HEK293 (cell line): ENCODE measurements at regions not wholly inside any gene's neighbourhood (a gene's known extent, or its start where the extent isn't known, plus 50 kb on each side); places are given as distances from the start of the nearest gene placed in this dataset.

Source experiments
- FEZF1 ChIP-seq: fragments of 450-650 bp; formaldehyde crosslinking; IDR thresholded peaks from 2 replicates; pipeline ENCODE4 v1.5.1; 2016; ENCODE audit warnings: missing biosample characterization, missing genetic modification characterization
- HOXA7 ChIP-seq: sonication (generic); formaldehyde crosslinking; IDR thresholded peaks from 2 replicates; pipeline ENCODE4 v1.8.1; 2022; ENCODE audit warnings: missing genetic modification reagents, borderline replicate concordance
- KLF1 ChIP-seq: fragments of 450-650 bp; formaldehyde crosslinking; IDR thresholded peaks from 2 replicates; pipeline ENCODE4 v1.5.1; 2016; ENCODE audit warnings: missing biosample characterization, missing genetic modification characterization
- SETDB1 ChIP-seq: IDR thresholded peaks from one replicate; pipeline ENCODE4 v1.6.1; 2017; ENCODE audit warnings: mild to moderate bottlenecking, low read length, moderate library complexity, mixed read lengths; ENCODE audit not compliant: insufficient read length
- ZFP37 ChIP-seq: fragments of 450-650 bp; formaldehyde crosslinking; IDR thresholded peaks from 2 replicates; pipeline ENCODE4 v1.5.1; 2016; ENCODE audit warnings: missing biosample characterization, missing genetic modification characterization
- ZNF24 ChIP-seq: fragments of 450-650 bp; formaldehyde crosslinking; IDR thresholded peaks from 2 replicates; pipeline ENCODE4 v1.5.1; 2016; ENCODE audit warnings: missing biosample characterization, missing genetic modification characterization
- ZNF354C ChIP-seq: fragments of 450-650 bp; formaldehyde crosslinking; IDR thresholded peaks from 2 replicates; pipeline ENCODE4 v1.5.1; 2016; ENCODE audit warnings: missing biosample characterization, missing genetic modification characterization, low read depth, borderline replicate concordance
- ZNF366 ChIP-seq: fragments of 450-650 bp; formaldehyde crosslinking; conservative IDR thresholded peaks from 2 replicates; pipeline ENCODE4 v1.5.1; 2016; ENCODE audit warnings: missing biosample characterization, missing genetic modification characterization
- ZNF473 ChIP-seq: fragments of 450-650 bp; formaldehyde crosslinking; IDR thresholded peaks from 2 replicates; pipeline ENCODE4 v1.5.1; 2017; ENCODE audit warnings: missing biosample characterization, missing genetic modification characterization
- TF ChIP-seq, protein P1 (sequence below): fragments of 450-650 bp; formaldehyde crosslinking; IDR thresholded peaks from 2 replicates; pipeline ENCODE4 v1.5.1; 2016; ENCODE audit warnings: missing biosample characterization, missing genetic modification characterization
- TF ChIP-seq, protein P2 (sequence below): fragments of 450-650 bp; formaldehyde crosslinking; IDR thresholded peaks from 2 replicates; pipeline ENCODE4 v1.5.1; 2016; ENCODE audit warnings: missing biosample characterization, missing genetic modification characterization, low read depth
- TF ChIP-seq, protein P3 (sequence below): fragments of 450-650 bp; formaldehyde crosslinking; IDR thresholded peaks from 2 replicates; pipeline ENCODE4 v1.5.1; 2017; ENCODE audit warnings: missing biosample characterization, missing genetic modification characterization
- TF ChIP-seq, protein P4 (sequence below): fragments of 450-650 bp; formaldehyde crosslinking; IDR thresholded peaks from 2 replicates; pipeline ENCODE4 v1.5.1; 2016; ENCODE audit warnings: missing biosample characterization, missing genetic modification characterization
- TF ChIP-seq, protein P5 (sequence below): fragments of 450-650 bp; formaldehyde crosslinking; IDR thresholded peaks from 2 replicates; pipeline ENCODE4 v1.5.1; 2016; ENCODE audit warnings: missing biosample characterization, missing genetic modification characterization

DNA sequence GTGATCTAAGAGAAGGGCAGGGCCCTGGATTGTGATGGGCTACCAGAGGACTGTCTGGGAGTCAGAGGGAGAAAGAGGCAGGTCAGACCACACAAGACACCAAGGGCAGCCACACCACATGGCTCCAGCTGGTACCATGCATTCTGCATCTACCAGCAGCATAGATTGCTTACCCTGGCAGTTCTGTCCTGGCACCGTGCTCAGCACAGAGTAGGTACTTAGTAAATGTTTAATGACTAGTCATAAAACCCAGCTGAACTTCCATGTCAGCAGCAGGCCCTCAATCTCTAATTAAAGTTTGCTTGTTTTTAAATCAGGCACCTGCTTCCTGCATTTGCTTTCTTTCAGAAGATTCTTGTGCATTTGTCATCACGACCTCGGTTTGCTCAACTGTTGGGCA, 77.3 kb upstream of the ATP2B2 start:
- TF ChIP-seq HOXA7 (CRISPR knock-in tag): no peak
- TF ChIP-seq FEZF1 (tag by site-specific recombination): no peak
- TF ChIP-seq, protein P1, sequence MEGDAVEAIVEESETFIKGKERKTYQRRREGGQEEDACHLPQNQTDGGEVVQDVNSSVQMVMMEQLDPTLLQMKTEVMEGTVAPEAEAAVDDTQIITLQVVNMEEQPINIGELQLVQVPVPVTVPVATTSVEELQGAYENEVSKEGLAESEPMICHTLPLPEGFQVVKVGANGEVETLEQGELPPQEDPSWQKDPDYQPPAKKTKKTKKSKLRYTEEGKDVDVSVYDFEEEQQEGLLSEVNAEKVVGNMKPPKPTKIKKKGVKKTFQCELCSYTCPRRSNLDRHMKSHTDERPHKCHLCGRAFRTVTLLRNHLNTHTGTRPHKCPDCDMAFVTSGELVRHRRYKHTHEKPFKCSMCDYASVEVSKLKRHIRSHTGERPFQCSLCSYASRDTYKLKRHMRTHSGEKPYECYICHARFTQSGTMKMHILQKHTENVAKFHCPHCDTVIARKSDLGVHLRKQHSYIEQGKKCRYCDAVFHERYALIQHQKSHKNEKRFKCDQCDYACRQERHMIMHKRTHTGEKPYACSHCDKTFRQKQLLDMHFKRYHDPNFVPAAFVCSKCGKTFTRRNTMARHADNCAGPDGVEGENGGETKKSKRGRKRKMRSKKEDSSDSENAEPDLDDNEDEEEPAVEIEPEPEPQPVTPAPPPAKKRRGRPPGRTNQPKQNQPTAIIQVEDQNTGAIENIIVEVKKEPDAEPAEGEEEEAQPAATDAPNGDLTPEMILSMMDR: no peak
- no peak for TF ChIP-seq KLF1
- TF ChIP-seq ZNF473 (tag by site-specific recombination): no peak
- TF ChIP-seq, protein P2, sequence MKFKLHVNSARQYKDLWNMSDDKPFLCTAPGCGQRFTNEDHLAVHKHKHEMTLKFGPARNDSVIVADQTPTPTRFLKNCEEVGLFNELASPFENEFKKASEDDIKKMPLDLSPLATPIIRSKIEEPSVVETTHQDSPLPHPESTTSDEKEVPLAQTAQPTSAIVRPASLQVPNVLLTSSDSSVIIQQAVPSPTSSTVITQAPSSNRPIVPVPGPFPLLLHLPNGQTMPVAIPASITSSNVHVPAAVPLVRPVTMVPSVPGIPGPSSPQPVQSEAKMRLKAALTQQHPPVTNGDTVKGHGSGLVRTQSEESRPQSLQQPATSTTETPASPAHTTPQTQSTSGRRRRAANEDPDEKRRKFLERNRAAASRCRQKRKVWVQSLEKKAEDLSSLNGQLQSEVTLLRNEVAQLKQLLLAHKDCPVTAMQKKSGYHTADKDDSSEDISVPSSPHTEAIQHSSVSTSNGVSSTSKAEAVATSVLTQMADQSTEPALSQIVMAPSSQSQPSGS: no peak
- TF ChIP-seq, protein P3, sequence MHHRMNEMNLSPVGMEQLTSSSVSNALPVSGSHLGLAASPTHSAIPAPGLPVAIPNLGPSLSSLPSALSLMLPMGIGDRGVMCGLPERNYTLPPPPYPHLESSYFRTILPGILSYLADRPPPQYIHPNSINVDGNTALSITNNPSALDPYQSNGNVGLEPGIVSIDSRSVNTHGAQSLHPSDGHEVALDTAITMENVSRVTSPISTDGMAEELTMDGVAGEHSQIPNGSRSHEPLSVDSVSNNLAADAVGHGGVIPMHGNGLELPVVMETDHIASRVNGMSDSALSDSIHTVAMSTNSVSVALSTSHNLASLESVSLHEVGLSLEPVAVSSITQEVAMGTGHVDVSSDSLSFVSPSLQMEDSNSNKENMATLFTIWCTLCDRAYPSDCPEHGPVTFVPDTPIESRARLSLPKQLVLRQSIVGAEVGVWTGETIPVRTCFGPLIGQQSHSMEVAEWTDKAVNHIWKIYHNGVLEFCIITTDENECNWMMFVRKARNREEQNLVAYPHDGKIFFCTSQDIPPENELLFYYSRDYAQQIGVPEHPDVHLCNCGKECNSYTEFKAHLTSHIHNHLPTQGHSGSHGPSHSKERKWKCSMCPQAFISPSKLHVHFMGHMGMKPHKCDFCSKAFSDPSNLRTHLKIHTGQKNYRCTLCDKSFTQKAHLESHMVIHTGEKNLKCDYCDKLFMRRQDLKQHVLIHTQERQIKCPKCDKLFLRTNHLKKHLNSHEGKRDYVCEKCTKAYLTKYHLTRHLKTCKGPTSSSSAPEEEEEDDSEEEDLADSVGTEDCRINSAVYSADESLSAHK (tag by site-specific recombination): no peak
- TF ChIP-seq, protein P4, sequence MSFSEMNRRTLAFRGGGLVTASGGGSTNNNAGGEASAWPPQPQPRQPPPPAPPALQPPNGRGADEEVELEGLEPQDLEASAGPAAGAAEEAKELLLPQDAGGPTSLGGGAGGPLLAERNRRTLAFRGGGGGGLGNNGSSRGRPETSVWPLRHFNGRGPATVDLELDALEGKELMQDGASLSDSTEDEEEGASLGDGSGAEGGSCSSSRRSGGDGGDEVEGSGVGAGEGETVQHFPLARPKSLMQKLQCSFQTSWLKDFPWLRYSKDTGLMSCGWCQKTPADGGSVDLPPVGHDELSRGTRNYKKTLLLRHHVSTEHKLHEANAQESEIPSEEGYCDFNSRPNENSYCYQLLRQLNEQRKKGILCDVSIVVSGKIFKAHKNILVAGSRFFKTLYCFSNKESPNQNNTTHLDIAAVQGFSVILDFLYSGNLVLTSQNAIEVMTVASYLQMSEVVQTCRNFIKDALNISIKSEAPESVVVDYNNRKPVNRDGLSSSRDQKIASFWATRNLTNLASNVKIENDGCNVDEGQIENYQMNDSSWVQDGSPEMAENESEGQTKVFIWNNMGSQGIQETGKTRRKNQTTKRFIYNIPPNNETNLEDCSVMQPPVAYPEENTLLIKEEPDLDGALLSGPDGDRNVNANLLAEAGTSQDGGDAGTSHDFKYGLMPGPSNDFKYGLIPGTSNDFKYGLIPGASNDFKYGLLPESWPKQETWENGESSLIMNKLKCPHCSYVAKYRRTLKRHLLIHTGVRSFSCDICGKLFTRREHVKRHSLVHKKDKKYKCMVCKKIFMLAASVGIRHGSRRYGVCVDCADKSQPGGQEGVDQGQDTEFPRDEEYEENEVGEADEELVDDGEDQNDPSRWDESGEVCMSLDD (tag by site-specific recombination): no peak
- no peak for TF ChIP-seq ZNF366 (tag by site-specific recombination)
- TF ChIP-seq ZNF354C (tag by site-specific recombination): no peak
- TF ChIP-seq, protein P5, sequence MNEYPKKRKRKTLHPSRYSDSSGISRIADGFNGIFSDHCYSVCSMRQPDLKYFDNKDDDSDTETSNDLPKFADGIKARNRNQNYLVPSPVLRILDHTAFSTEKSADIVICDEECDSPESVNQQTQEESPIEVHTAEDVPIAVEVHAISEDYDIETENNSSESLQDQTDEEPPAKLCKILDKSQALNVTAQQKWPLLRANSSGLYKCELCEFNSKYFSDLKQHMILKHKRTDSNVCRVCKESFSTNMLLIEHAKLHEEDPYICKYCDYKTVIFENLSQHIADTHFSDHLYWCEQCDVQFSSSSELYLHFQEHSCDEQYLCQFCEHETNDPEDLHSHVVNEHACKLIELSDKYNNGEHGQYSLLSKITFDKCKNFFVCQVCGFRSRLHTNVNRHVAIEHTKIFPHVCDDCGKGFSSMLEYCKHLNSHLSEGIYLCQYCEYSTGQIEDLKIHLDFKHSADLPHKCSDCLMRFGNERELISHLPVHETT (tag by site-specific recombination): no peak
- no peak for TF ChIP-seq SETDB1
- TF ChIP-seq ZNF24 (tag by site-specific recombination): no peak
- no peak for TF ChIP-seq ZFP37 (tag by site-specific recombination)
